Stimulated activated CD4-positive, alpha-beta T cell treated with anti-CD3 and anti-CD28 coated beads, Interleukin-12 subunit alpha, Interleukin-12 subunit beta, amount 100 ng/mL, for 4 hours (primary cell): ENCODE measurements at regions not wholly inside any gene's neighbourhood (a gene's known extent, or its start where the extent isn't known, plus 50 kb on each side); places are given as distances from the start of the nearest gene placed in this dataset.
"Not testable (repeated sequence)": the region's sequence is repeated elsewhere in the genome, so short reads cannot be mapped to it uniquely, and the experiment has no call there.

Experiments used
- DNase-seq: peaks from one replicate; pipeline ENCODE4 v3.0.0-alpha.2; 2020

- DNase-seq, result no peak
These were observed 368.8 kb downstream of the TMEM121 start for GRCh38 chr14:105894978-105895881.

- not testable (repeated sequence) for DNase-seq
These were observed 369.8 kb downstream of the TMEM121 start for GRCh38 chr14:105896206-105896605.

DNA sequence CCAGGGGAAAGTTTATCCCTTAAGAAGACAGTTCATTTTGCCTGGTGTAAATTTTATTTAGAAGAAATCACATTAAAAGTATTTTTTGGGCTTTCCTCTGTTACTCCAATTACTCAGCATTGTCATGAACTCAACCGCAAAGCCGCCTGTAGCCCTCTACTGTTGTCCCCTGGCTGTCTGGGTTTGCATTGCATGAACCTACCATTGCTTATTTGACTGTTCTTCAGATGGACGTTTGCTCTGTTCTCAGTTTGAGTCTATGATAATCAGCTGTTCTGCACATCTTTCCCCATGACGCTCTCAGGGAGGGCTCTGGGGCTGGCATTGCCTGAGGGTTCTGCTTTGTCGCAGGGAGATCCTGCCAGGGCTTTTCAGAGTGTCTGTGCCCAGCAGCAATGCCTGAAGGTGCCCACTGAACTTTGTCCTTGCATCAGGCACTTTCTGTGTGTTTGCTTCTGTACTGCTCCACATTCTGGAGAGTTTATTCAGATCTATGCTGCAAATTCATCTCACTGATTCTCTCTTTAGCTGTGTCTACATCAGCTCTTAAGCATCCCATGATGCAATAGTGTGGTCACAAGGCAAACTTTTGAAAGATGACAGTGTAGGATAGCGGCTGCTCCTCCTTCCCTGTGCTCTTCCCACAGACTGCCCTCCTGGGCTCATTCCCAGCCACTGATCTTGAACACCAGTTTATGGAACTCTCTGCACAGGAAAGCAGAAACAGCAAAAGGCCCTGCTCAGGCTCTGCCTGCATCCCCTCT lies 370.8 kb downstream of the TMEM121 start:
- not testable (repeated sequence) for DNase-seq

DNA sequence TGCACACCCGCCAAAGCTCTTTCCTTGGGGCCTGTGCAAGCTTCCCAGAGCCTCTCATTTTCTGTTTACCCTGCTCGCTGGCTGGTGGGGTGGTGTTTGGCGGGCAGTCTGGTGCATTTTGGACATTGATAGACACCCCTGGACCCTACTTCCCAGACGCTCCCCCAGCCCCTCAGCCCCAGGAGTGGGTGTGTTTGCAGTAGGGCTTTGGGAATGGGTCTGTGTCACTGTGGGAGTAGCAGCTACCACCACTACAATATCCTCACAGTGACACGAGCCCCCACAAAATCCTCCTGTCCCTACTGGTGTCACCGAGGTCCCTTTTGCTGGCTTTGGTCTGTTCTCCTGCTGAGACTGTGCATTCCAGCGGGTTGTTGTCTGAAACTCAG lies 371.3 kb downstream of the TMEM121 start:
- no peak for DNase-seq

- DNase-seq, result no peak
These were observed 372.2 kb downstream of the TMEM121 start for GRCh38 chr14:105898482-105899010.

- DNase-seq, result no peak
These were observed 372.8 kb downstream of the TMEM121 start for GRCh38 chr14:105899071-105899641.

DNA sequence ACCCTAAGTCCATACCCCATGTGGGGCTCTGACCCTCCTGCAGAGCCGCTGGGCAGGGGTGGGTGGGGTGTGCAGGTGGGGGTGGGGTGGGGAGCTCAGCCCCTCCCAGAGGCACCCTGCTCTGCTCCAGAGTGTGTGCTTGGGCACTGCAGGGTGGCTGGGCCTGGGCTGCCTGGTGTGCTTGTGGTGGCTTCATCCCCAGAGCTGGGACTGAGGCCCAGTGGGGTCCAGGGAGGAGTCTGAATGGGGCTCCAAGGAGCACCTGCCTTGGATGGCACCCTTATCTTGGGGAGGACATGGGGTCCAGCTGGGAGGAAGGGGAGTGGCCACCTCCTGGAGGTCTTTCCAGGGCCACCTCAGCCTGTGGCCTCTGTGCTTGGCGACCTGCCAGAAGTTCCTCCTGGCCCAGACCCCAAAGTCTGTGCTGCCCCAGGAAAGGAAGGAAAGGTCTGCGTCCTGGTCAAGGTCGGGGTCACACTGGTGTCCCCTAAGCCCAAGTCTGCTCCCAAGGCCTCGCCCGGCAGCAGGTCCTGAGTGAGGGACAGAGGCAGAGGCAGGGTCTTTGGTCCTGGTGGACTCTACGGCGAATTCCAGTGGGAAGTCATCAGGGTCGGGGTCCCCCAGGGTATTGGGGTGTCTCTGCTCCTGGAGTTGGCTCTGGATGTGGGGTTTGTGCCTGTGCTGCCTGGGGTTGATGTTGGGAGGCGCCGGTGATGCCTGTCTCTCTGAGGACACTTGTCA lies 373.4 kb downstream of the TMEM121 start:
- DNase-seq, result no peak

DNA sequence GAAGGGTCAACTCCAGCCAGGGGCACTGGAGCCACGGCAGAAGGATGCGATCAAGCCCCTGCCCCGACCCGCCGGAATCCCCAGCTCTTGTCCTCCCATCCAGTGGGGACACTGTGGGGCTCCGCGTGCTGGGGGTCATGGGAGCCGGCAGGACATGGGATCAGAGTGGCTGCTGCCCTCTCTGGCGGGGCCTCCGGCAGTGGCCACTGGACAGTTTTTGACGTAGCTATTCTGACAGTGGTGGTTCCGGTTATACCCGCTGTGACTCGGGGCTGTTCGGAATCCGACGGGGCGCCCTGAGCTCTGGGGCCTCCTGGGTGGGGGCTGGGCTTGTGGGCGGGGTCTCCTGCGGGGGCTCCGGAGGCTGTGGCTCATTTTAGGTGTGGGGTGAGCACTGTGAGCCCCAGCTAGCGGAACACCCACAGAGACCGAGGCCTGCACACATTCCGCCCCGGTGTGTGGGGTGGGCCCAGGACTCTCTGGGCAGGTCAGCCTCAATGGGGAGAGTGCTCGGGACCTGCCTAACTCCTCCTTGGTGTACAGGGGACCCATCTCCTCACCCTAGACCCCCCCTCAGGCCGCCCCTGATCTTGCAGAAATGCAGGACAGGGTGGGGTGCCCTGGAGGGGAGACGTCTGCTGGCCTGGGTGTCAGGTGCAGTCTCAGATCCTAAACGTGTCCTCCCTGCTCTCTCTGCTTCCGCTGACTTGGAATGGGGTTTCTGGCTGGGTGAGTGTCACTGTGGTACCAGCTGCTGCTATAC lies 374.2 kb downstream of the TMEM121 start:
- DNase-seq, result no peak

GRCh38 chr14:105901226-105901625 lies 374.8 kb downstream of the TMEM121 start:
- no peak for DNase-seq

- no peak for DNase-seq
These were observed 375.9 kb downstream of the TMEM121 start for GRCh38 chr14:105902131-105902898.

GRCh38 chr14:105902899-105903165 lies 376.4 kb downstream of the TMEM121 start:
- DNase-seq, result not testable (repeated sequence)

DNA sequence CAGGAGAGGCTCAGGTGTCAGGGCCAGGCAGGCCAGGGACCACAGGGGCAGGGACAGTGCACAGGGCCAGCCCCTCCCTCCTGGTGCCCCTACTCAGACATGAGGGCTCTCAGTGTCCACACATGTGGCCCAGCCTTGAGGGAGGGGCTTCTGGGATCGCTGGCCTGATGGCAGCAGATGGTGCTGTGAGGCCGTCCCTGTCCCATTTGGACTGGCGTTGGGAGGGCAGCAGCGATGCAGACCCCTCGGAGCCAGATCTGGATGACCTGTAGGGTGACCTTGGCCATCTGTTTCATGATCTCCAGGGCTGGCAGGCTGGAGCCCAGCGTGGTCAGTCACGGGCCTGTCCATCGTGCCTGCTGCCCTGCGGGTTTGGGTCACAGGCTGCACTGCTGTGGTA lies 377.6 kb downstream of the TMEM121 start:
- no peak for DNase-seq

- DNase-seq, result no peak
These were observed 378.0 kb downstream of the TMEM121 start for GRCh38 chr14:105904379-105904778.

GRCh38 chr14:105905456-105905855 lies 379.1 kb downstream of the TMEM121 start:
- no peak for DNase-seq

DNA sequence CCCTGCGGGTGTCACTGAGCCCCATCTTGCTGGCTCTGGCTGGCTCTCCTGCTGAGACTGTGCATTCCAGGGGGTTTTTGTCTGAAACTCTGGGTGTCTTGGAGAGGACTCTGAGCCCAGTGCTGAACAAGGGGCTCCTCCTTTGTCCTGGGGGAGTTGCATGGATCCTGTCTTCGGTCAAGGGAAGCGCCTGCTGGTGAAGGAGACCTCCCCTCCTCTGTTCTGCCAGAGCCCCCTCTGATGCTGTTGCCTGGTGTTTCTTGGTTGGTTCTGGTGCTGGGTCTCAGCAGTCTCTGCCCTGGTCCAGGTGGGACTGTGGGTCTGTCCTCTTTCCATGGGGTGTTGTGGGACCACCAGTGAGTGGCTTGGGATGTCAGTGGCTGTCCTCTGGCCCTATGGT lies 380.9 kb downstream of the TMEM121 start:
- DNase-seq, result no peak

DNA sequence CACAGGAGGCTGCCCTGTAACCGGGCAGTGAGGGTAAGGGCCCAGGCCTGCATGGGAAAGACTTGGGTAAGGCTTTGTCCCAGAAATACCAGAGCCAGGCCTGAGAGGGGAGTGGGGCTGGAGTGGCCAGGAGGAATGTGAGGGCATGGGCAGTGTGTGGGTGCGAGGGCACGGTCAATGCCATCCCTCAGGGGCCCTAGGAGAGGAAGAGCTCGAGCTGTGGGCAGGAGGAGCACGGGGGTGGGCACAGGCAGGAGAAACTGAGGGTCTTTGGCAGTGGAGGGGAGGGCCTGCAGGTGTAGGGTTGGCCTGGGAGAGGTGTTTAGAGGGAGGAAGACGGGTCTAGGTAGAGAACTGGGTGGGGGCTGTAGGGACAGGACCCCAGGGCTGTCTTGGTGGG lies 381.6 kb downstream of the TMEM121 start:
- no peak for DNase-seq

DNA sequence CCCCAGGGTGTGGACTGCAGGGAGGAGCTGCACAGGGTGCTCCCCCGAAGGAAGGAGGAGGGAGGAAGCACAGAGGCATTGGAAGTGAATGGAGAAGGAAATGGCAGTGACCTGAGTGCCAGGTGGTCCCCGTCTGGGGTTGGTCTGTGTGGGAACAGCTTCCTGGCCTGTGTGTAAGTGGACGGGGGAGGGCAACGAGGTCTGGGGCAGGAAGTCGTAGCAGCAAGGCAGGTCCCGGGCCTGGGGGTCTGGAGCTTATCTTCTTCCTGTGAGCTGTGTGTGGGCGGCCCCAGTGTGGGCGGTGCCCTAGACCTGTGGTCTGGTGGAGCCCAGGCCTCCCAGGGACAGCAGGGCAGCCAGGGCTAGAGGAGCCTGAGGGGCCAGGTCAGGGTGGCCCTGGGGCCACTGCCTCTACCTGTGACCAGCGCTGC lies 382.1 kb downstream of the TMEM121 start:
- no peak for DNase-seq

- DNase-seq, result no peak
These were observed 382.9 kb downstream of the TMEM121 start for GRCh38 chr14:105909046-105909827.

GRCh38 chr14:105909828-105910120 lies 383.4 kb downstream of the TMEM121 start:
- DNase-seq, result not testable (repeated sequence)

GRCh38 chr14:105910426-105910825 lies 384.0 kb downstream of the TMEM121 start:
- DNase-seq, result no peak
